GM19023 (cell line): ENCODE measurements at regions not wholly inside any gene's neighbourhood (a gene's known extent, or its start where the extent isn't known, plus 50 kb on each side); places are given as distances from the start of the nearest gene placed in this dataset.

Experiments
- ATAC-seq: cut with Tn5 transposase; IDR thresholded peaks from one replicate; pipeline ENCODE4 v1.9.1; 2021; ENCODE audit warnings: mild to moderate bottlenecking, moderate library complexity; ENCODE audit not compliant: unreplicated experiment

- ATAC-seq, result no peak
These were observed 135.4 kb upstream of the GNPDA2 start for GRCh38 chr4:44861756-44862155.

- ATAC-seq, result no peak
These were observed 133.1 kb upstream of the GNPDA2 start for GRCh38 chr4:44859477-44859876.

GRCh38 chr4:44848466-44848865 is 122.1 kb upstream of the GNPDA2 start:
- ATAC-seq, result no peak

- ATAC-seq, result no peak
These were observed 119.6 kb upstream of the GNPDA2 start for GRCh38 chr4:44845993-44846392.

- ATAC-seq, result no peak
These were observed 119.0 kb upstream of the GNPDA2 start for GRCh38 chr4:44845309-44845708.

GRCh38 chr4:44842531-44842930 is 116.2 kb upstream of the GNPDA2 start:
- no peak for ATAC-seq

- ATAC-seq, result no peak
These were observed 91.6 kb upstream of the GNPDA2 start for GRCh38 chr4:44817930-44818329.

- no peak for ATAC-seq
These were observed 79.7 kb upstream of the GNPDA2 start for GRCh38 chr4:44806071-44806470.

GRCh38 chr4:44804301-44804700 is 77.9 kb upstream of the GNPDA2 start:
- ATAC-seq, result no peak

GRCh38 chr4:44801384-44801783 is 75.0 kb upstream of the GNPDA2 start:
- no peak for ATAC-seq

GRCh38 chr4:44791831-44792230 is 65.5 kb upstream of the GNPDA2 start:
- no peak for ATAC-seq

GRCh38 chr4:44777115-44777514 is 50.8 kb upstream of the GNPDA2 start:
- ATAC-seq, result no peak
